NCI-H1436 (cell line): ENCODE measurements at regions not wholly inside any gene's neighbourhood (a gene's known extent, or its start where the extent isn't known, plus 50 kb on each side); places are given as distances from the start of the nearest gene placed in this dataset.

Experiments used
- DNase-seq: peaks from one replicate; lab custom pipeline; 2025; lab: John Stamatoyannopoulos, UW

DNA sequence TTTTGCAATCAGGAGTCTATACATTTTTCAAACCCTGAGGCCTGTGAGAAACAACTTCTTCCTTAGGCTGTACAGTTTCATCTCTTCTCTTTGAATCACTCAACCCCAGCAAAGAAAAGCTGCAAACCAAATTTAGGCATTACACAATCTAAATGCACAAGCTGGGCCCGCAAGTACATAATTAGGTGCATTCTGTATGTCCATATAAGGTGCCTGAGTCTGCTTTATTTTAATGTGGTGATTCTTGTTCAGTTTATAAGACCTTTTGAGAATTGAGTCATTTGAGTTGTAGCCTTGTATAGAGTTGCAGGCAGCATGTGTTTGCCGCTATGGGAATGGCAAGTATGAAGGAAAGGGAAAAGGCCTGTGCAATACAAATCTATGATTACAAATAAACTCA lies 709.6 kb upstream of the MARCKS start:
- DNase-seq = no peak

DNA sequence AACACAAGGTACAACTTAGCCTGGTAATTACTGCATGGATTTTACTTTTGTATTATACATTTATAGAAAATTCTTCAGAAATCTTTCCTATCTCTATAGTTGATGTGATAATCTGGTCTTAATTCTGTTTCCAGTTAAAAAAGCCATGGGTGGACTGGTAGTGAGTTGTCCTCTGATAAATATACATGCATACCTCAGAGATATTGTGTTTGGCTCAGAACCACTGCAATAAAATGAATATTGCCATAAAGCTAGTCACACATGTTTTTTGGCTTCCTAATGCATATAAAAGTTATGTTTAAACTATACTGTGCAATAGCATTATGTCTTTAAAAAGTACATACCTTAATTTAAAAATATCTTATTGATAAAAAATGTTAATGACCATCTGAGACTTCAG lies 708.6 kb upstream of the MARCKS start:
- no peak for DNase-seq

DNA sequence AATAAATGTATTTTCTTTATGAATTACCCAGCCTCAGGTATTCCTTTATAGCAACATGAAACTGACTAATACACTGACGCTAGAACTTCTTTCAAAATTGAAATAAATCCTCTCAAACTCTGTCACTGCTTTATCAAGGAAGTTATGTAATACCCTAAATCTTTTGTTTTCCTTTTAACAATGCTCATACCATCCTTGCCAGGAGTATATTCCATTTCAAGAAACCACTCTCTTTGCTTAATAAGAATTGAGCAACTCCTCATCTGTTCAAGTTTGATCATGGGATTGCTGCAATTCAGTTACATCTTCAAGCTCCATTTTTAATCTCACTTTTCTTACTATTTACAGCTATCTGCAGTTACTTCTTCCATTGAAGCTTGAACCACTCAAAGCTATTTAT lies 707.6 kb upstream of the MARCKS start:
- DNase-seq = no peak

DNA sequence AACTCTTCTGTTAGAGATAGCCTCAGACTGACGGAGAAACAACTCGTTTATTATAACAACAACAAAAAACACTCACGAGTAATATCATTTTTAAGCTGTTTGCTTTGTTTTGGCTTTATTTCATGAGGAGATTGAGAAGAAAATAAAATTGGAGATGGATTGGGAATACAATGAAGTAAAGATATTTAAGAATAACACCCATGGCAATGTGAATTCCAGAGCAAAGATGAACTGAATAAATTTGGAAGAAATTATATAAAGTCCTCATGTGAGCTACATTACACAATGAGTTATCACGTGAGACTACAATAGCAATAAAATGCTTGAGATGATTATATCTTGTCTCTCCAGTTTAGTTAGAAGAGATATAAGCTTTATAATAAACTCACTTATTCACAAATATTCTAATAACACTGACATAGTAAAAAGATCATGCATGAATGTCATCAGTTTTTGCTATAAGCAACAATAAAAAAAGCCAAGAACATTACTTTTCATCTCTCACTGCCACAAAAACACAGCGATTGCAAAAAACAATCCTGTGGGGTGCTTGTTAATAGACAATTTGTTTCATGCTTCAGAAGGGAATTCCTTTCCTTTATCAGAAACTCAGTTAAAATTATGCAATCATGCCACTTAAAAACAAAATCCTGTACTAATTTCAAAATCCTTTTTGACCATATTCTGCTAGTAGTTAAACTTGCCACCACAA lies 696.7 kb upstream of the MARCKS start:
- no peak for DNase-seq

DNA sequence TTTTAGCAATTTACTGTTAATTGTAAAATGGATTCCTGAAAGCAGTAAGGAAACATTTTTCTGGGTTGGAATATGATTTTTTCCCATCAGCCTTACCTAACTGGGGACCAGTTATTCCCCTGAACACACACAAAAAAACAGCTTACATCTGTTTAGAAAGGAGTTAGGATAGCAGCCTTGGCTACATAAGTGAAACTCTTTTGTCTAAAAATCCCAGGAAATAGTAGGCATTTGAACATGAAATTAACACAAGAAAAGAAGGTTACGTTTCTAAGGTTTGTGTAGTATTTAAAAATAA lies 696.2 kb upstream of the MARCKS start:
- no peak for DNase-seq

DNA sequence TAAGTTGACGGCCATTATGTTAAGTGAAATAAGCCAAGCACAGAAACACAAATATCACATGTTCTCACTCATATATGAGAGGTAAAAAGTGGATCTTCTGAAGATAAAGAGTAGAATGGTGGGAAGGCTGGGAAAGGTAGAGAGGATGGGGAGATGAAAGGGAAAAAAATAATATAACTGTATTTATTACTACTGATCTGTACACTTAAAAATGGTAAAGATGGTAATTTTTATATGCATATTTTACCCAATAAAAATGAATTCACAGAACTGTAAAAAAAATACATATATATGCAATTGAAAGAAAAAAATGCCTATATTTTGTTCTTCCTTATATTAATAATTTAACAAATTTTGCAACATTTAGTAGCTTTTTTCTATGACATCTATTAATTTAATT lies 694.4 kb upstream of the MARCKS start:
- no peak for DNase-seq

DNA sequence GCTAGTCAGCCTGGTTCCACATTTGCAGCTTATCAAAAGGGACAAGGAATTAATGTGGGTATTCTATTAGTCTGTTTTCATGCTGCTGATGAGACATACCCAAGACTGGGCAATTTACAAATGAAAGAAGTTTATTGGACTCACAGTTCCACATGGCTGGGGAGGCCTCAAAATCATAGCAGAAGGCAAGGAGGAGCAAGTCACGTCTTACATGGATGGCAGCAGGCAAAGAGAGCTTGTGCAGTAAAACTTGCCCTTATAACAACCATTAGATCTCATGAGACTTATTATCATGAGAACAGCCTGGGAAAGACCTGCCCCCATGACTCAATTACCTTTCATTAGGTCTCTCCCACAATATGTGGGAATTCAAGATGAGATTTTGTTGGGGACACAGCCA lies 689.1 kb upstream of the MARCKS start:
- DNase-seq = no peak

DNA sequence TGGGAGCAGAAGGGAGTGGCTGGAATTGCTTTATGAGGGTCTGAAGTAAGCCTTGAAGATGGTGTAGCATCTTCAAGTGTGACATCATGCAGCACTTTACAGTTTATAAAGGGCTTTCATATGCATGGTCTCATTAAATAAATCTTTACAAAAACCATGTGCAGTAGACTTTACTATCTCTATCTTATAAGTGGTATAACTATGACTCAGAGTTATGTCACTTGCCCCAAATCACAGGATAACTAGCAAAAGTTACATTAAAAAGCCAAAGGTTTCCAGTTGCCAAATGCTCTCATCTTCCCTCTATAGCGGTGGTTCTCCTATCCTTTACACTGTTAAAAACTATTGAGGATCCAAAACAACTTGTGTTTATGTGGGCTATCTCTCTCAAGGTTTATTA lies 687.7 kb upstream of the MARCKS start:
- no peak for DNase-seq

DNA sequence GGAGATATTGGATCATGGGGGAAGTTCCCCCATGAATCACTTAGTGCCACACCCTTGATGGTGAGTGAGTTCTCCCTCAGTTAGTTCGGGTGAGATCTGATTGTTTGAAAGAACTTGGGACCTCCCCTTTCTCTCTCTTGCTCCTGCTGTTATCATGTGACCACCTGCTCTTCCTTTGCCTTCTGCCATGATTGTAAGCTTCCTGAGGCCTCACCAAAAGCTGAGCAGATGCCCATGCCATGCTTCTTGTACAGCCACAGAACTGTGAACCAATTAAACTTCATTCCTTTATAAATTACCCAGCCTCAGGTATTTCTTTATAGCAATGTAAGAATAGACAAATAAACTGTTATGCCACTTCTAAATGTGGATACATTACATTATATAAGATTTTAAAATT lies 686.7 kb upstream of the MARCKS start:
- DNase-seq = no peak

DNA sequence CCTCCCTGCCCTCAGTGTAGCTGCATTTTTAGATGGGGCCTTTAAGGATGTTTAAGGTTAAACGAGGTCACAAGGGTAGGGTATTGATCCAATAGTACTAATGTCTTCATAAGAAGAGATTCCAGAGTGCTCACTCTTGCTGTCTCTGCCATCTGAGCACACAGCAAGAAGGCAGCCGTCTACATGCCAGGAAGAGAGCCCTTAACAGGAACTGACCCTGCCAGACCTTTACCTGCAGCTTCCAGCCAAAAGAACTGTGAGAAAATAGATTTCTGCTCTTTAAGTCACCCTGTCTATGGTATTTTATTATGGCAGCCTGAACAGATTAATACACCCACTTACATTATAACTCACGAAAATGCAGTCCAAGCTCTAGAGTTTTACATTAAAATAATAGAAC lies 685.3 kb upstream of the MARCKS start:
- no peak for DNase-seq

DNA sequence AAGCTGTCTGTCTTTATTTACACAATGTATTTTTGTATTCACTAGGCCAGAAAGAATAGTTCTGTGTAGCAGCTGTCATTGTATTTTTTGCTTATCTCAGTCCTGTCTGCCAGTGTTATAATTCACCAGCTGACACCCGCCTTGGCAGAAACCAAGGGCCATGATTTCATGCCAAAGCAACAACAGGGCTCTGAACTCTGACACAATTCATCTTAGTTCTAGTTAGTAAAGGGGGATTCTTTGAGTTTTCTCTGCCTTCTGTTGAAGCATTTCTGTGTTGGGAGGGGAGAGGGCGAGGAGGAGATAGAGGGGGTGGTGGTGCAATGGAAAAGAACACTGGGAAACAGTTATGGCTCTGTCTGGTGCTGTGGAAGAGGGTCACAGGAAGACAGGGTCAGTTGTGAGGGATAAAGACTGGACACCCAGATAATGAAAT lies 684.6 kb upstream of the MARCKS start:
- DNase-seq = peak; percentile 17

DNA sequence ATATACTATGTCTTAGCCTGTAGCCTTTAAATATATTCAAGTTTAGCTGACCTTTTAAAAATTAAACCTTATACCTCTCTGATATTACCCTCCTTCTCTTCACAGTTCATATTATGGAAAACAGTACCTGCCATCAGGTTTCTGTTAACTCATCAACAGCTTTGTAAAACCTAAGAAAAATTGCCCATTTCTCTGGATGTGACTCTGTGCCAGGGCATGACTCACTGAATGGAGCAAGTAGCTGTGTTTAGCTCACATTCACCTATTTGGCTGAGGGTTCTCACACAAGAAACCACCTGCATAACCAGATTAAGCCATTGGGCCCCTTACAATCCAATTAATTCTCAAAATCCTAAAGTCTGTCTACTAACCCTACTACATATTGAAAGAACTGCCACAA lies 678.8 kb upstream of the MARCKS start:
- DNase-seq = no peak

DNA sequence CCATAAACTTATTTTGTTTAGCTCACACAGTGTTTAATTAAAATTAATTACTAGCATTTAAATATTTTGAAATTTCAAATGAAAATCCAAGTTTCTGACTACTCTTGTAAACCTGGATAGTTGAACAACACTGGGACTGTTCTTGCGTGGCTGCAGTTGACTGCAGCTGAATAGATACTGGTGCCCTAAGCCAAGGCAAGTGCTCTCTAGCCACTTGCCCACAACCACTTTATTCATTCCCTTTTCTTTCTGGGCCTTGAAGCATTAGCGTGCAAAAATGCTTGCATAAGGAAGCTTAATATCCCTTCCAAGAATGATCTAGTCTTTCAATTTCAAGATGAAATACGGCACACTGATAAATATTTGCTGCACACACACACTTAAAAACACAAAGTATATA lies 676.0 kb upstream of the MARCKS start:
- DNase-seq = no peak

DNA sequence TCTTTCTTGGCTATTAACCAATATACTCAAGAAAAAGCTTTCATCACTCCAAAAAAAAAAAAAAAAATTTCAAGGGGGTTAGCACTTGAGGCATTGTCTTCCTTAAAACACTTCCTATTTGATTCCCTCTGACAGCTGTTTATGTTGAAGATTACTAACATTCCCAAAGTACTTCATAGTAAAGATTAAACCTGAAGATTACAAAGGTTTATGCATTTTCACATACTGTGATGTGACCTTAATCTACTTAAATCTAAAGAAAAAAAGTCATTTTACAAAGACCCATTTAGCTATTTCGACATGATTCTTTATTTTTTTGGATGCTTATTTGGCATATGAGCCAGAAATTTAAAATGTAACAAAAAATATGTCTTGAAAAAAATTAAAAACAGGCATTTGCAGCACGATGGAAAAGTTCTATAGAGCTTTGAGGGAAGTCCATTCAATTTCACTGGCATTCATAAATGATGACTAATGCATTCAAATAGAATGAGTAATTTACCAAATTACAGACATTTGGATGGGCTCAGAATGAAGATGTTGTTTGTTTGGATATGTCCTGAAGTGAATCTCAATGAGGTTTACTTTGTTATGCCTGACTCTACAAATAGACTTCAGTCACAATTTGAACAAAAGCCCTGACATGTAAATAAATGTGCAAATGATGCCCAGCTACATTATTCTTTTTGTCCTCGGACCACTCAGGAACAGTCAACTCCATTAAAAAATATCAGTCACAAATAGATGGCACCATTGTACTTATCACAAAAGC lies 674.6 kb upstream of the MARCKS start:
- peak; percentile 76 for DNase-seq

DNA sequence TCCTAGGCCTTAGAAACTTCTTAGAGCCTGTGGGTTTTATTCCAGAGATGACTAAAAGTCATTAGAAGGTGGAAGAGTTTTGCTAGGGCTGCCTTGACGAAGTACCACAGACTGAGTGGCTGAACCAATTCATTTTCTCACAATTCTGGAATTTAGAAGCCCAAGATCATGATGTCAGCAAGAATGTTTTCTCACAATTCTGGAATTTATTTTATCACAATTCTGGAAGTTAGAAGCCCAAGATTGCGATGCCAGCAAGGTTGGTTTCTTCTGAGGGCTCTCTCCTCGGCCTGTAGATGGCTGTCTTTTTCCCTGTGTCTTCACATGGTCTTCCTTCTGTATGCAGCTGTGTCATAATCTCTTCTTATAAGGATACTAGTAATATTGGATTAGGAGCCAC lies 672.9 kb upstream of the MARCKS start:
- no peak for DNase-seq

DNA sequence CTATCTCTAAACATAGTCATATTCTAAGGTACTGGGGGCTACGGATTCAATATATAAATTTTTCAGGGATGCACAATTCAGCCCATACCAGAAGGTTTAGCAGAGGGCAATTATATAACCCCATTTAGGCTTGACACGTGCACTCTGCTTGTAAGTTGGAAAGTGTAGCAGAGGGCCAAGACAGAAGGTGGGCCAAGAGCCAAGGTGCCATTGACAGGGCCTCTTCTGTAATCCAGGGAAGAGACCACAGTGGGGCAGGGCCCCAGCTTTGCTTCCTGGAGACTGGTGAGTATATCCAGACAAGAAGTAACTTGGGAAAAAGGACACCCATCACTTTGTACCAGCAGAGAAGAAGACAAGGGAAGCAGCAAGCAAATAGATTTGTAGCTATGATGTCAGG lies 672.4 kb upstream of the MARCKS start:
- no peak for DNase-seq

DNA sequence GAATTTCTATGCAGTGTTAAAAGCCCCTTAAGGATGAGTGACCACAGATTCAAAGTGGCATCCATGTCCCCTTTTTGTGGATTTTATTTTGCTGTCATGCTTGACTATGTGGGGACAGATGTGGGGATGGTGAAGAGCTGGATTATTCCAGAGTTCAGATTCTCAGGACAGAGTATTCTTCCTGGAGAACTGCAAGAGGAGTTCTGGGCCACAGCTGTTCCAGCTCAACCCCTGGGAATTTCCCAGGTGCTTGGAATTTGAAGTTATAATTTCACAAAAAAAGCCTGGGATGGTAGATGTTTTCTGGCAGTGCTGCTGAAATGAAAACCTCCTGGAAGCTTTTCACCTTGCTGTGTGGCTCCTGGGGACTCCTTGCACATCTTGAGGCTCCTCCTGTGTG lies 671.8 kb upstream of the MARCKS start:
- DNase-seq = no peak

DNA sequence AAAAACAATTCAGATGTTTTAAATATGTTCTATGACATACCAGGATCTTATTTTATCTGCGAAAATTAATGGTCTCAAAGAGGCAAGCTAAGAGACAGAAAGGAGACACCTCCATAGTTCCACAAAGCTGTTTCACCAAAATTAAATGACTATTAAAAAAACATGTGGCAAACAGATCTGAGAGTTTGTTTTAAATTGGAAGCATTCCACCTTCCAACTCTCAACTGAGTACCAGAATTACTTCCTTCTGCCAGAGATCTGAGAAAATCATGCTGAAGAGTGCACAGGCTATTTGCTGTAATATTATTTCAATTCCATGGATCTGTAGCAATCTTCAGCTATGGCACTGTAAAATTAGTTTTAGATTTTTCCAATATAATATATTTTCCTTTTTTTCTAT lies 669.5 kb upstream of the MARCKS start:
- DNase-seq = no peak

DNA sequence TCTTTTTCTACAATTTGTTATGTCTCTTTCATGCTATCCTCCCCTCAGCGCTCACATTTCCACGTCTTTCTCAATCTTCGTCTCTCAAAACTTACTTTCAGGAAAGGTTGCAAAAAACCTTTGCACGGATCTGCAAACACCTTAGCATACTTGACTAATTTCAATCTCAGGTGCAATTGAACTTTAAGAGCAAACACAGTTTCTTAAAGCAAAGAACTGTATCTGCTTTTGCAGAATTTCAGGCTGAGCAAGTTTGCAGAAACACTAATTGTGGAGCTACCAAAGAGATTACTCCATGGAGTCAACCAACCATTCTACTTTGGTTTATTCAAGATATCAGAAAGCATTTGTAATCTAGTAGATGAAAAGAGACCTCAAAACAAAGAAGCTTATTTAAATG lies 668.2 kb upstream of the MARCKS start:
- DNase-seq = no peak

DNA sequence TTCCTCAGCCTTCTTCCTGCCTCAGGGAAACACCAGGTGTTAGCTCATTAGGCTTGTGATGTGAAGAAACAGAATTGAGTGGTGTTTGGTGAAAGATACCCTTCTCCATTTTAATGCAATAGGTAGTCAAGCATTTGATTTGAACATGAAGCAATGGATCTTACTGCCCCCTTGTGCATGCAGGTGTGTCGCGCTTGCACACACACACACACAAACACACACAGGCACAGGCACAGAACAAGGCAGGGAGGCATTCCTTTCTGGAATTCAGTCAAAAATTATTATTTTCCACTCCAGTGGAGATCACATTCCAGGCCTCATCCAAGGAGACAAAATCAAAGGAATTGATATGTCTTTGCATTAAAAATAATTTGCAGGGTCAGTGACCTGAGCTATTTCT lies 667.0 kb upstream of the MARCKS start:
- DNase-seq = no peak

DNA sequence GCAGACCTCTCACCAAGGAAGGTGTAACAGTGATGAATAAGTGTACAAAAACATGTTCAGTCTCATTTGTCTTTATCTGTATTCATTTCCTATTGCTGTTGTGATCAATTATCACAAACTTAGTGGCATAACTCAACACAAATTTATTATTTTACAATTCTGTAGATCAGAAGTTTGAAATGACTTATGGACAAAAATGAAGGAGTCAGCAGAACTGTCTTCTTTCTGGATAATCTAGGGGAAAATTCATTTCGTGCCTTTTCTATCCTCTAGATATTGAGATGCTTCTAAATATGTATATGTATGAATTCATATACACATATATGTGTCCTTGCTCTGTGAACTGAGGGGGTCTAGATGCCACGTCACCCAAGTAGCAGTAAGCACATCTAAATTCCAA lies 663.1 kb upstream of the MARCKS start:
- no peak for DNase-seq

DNA sequence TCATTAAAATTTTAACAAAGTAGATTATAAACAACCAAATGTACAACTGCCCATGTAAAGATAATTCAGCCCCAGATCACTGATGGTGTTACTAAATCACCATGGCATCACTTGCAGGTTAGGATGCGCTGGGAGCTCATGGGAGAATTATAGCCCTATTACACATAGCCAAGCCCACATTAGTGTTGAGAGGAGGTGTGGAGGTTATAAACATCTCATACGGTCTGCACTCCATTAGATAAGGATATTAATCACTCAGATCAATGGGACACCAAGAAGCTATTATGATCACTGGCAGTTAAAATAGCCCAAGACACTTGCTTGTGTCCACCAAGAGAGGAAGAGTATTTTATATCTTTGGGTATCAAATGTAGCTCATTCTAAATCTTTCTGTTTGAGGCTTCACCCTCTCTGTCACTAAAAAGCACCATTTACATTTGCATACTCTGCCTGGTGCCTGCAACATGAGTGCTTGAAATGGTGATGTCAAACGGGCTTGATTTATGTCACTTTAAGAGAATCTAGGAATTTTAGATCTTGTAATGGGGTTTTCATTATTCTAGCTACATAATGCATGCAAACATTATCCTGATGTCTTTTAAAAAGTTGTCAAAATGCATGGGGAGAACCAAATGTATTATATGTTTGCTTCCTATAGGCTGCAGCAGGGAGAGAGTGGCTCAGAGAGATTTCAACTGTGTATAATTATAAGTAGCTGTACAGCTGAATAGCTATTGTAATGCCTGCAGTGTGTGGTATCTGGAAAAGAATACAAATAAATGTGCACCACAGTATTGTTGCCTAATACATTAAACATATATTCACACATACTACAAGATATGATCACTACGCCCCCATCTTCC lies 654.1 kb upstream of the MARCKS start:
- no peak for DNase-seq

DNA sequence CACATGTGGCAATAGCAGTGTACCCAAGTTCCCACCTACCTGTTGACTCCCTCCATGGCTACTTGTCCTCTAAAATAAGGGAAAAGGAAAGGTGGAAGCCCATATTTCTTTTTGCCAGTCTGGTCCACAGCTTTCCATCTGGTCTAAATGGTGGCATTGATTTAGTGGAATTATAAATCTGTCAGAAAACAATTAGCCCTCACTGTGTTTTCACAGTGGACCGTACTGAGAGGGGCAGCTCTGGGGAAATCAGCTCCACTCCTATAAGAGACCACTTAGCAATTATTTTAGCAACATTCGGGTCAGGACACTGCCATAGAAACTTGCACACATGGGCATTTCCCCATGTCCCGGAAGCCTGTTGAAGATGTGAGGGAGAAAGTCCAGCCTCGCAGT lies 653.4 kb upstream of the MARCKS start:
- DNase-seq = no peak
